GM12874 (cell line): ENCODE measurements at regions not wholly inside any gene's neighbourhood (a gene's known extent, or its start where the extent isn't known, plus 50 kb on each side); places are given as distances from the start of the nearest gene placed in this dataset.

Source experiments
- CTCF ChIP-seq: IDR thresholded peaks from 2 replicates; pipeline ENCODE4 v1.5.1; 2011; ENCODE audit warnings: low read depth, mild to moderate bottlenecking, control low read depth, low read length, moderate library complexity; ENCODE audit not compliant: insufficient read depth

GRCh38 chr16:86218479-86219170 is 291.7 kb upstream of the FOXF1 start:
- no peak for TF ChIP-seq CTCF

GRCh38 chr16:86219655-86220445 is 290.5 kb upstream of the FOXF1 start:
- TF ChIP-seq CTCF: no peak

- no peak for TF ChIP-seq CTCF
Measured at GRCh38 chr16:86220561-86220960, 289.8 kb upstream of the FOXF1 start.

- no peak for TF ChIP-seq CTCF
Measured at GRCh38 chr16:86221085-86221484, 289.2 kb upstream of the FOXF1 start.

GRCh38 chr16:86222547-86222946 is 287.8 kb upstream of the FOXF1 start:
- no peak for TF ChIP-seq CTCF

DNA sequence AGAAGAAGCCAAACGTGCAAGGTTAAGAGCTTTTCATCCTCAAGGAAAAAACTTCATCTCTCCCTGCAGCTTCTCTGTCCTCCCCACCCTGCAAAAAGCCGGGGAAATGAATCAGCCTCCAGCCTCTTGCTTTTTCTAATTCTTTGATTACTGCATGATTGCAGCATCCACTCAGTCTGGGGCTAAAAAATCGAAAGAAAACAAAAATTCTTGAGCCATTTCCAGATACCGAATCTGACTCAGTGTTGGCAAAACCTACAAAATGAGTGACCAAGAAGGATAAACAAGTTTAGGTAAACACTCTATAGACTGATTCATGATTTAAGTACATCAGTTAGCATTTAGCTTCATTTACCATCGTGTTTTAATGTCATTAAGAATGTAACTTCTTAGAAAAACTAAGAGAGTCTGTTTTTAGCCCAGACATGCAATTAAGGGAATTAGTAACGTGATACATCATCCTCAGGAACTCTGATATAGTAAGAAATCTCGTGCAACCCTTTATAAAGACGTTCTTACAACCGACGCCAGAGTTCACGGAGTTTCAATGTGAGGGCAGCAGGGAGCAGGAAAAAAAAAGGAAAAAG is 287.3 kb upstream of the FOXF1 start:
- no peak for TF ChIP-seq CTCF

DNA sequence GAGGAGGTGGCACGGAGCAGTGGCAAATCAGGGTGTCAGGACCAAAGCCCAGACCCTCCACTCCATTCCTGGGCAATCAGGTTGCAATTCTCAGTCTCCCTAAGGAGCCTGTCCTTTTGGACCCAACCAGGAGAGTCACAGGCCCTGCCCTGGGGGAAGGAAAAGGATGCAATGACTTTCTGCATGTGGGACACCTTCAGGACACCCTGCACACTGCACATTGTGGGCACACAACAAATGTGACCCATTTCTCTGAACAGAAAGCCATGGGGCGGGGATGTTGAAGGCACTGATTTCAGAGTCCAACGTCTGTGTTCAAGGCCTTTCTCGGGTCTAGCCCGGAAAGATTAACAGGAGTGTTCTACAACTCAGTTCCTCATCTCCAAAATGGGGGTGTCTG is 286.2 kb upstream of the FOXF1 start:
- no peak for TF ChIP-seq CTCF
